Activated T-helper 1 cell treated with anti-CD3 and anti-CD28 coated beads, Interleukin-2, amount 50 U/mL, for 16 hours (primary cell): ENCODE measurements at regions not wholly inside any gene's neighbourhood (a gene's known extent, or its start where the extent isn't known, plus 50 kb on each side); places are given as distances from the start of the nearest gene placed in this dataset.

ENCODE experiments used
- DNase-seq, 2 donors: peaks; one replicate each; pipeline ENCODE4 v3.0.0-alpha.2; 2020; ENCODE audit warnings: low read depth in 1 of 2, low spot score in 1 of 2

GRCh38 chr2:129641371-129641770 is 338.1 kb upstream of the RAB6C start:
- DNase-seq = no peak

- no peak for DNase-seq
Measured at GRCh38 chr2:129642526-129643043, 336.9 kb upstream of the RAB6C start.

DNA sequence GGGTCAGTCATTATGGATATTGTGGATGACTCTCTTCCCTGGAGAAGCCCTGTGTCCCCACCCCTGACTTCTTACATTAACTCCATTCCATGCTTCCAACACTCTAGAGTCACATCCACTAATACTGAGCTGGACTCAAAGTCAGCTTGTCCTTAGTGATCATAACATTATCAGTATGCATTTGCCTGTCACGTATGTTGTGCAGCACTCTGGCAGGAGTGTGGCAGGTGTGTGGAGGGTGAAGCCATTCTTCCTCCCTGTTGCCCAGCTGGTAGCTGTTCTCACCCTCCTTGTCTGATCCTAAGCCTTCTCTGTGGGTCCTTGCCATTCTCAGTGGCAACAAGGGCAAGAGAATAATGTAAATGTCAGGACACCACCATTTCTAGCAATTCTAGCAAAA is 334.1 kb upstream of the RAB6C start:
- DNase-seq = no peak

DNA sequence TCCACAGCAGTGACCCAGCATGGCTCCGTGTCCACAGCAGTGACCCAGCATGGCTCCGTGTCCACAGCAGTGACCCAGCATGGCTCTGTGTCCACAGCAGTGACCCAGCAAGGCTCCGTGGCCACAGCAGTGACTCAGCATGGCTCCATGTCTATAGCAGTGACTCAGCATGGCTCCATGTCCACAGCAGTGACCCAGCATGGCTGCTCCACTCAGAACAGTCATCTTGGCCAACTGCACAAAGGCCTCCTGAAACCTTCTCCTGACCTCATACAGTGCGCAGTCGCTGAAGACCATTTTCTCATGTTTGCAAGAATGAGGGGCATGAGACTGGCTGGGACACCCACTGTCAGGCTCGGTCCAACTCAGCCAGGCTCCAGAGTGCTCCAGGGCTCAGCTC is 333.4 kb upstream of the RAB6C start:
- no peak for DNase-seq

GRCh38 chr2:129653246-129653645 is 326.2 kb upstream of the RAB6C start:
- no peak for DNase-seq

DNA sequence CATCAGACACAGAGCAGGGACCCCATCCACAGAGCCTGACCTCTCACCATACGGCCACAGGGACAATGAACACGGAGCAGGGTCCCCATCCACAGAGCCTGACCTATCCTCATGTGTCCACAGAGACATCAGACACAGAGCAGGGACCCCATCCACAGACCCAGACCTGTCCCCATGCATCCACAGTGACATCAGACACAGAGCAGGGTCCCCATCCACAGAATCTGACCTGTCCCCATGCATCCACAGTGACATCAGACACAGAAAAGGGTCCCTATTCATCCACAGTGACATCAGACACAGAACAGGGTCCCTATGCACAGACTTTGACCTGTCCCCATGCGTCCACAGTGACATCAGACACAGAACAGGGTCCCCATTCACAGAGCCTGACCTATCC is 325.1 kb upstream of the RAB6C start:
- no peak for DNase-seq

- no peak for DNase-seq
Measured at GRCh38 chr2:129656081-129656598, 323.3 kb upstream of the RAB6C start.

GRCh38 chr2:129658430-129658829 is 321.0 kb upstream of the RAB6C start:
- DNase-seq = no peak

GRCh38 chr2:129661935-129662334 is 317.5 kb upstream of the RAB6C start:
- no peak for DNase-seq

DNA sequence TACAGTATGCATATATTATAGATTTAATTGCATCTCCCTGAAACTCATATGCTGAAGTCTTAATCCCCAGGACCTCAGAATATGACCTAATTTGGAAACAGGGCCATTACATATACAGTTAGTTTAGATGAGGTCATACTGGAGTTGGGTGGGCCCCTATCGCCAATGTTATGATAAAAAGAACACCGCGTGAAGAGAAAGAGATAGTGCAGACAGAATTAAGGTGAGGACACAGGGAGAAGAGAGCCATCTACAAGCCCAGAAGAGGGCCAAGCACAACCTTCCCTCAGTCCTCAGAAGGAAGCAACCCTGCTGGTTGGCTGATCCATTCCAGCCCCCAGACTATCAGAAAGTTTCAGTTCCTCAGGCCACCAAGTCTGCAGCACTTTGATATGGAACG is 311.9 kb upstream of the RAB6C start:
- DNase-seq = no peak

DNA sequence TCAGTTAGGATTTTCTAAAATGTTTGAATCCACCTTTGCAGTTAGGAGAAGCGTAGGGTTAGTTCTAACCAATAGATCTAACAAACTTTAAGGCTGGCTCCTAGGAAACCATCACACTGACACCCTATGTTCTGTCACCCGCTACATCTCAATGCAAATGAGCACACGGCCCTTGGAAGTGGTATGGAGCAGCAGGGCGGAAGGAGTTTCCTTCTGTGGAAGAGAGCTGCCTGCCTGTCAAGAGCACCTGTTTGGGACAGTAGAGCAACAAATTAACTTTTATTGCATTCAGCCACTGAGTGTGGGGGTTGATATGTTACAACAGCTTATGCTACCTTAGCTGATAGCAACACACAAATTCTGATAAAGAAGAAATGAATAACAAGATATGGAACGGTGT is 306.9 kb upstream of the RAB6C start:
- no peak for DNase-seq

- no peak for DNase-seq
Measured at GRCh38 chr2:129673234-129673633, 306.2 kb upstream of the RAB6C start.

- DNase-seq = no peak
Measured at GRCh38 chr2:129673847-129674711, 305.4 kb upstream of the RAB6C start.

GRCh38 chr2:129678751-129679150 is 300.7 kb upstream of the RAB6C start:
- no peak for DNase-seq

- DNase-seq = no peak
Measured at GRCh38 chr2:129681788-129682187, 297.7 kb upstream of the RAB6C start.

DNA sequence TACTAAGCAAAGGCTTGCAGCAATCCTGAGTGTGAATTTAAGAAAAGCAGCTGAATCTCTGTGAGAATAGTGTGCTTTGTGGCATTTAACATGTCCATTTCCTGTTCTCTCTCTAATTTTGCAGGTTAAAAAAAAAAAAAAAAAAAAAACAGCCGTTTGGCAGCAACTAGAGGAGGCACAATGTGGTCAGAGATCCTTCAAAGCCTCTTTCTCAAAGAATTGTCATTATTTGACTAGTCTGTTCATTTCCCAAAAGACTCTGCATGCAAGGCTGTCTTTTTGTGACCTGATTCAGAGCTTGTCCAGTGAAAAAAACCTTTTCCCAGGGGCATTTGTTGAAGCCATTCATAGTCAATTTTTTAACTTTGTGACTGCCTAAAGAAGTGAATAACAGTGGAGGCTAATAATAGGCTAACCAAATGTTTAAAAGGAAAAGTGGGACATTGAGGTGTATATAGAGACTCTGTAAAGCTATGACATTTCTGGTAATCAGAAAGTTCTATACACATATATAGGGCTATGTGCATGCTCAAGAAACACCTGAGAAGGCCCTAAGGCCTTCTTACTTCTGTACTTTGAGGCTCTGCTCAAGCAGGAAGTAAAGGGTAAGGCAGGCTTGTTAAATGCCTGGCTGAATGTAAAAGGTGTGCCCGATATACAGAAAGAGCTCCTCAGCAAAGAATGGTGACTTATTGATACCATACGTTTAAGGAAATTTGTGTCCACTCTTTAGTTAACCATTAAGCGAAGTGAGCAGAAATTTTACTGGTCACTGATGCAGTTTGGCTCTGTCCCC is 289.6 kb upstream of the RAB6C start:
- no peak for DNase-seq

DNA sequence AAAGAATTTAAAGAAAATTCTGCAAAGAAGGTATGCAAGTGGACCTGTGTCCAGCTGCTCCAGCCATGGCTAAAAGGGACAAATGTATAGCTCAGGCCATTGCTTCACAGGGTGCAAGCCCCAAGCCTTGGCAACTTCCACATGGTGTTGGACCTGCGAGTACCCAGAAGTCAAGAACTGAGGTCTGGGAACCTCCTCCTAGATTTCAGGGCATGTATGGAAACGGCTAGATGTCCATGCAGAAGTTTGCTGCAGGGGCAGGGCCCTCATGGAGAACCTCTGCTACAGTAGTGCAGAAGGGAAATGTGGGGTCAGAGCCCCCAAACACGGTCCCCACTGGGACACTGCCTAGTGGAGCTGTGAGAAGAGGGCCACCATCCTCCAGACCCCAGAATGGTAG is 284.0 kb upstream of the RAB6C start:
- no peak for DNase-seq

DNA sequence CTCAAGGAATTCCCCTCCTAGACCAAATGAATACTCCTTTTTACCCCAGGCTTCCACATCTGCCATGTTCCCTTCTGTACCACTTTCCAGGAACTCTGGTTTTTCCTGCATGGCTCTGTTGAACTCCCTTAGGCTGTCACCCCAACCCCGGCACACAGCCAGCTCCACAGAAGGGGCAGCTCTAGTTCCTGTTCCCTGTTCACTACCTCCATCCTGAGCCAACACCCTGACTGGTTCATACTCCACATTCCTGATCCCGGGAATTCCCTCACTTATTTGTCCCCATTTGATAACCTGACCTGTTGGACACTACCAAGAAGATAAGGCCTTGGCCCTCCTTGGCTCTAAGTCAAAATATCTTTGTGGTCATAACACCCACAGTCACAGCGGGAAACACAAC is 280.9 kb upstream of the RAB6C start:
- DNase-seq = no peak

GRCh38 chr2:129699781-129700573 is 279.5 kb upstream of the RAB6C start:
- no peak for DNase-seq

GRCh38 chr2:129702416-129703176 is 276.9 kb upstream of the RAB6C start:
- DNase-seq = no peak
